Muscle layer of colon (tissue), 2 donors: ENCODE measurements at regions not wholly inside any gene's neighbourhood (a gene's known extent, or its start where the extent isn't known, plus 50 kb on each side); places are given as distances from the start of the nearest gene placed in this dataset.
"Not testable (repeated sequence)": the region's sequence is repeated elsewhere in the genome, so short reads cannot be mapped to it uniquely, and the experiment has no call there.

Experiments
- H3K27ac ChIP-seq: one replicate; pipeline ENCODE4 v1.7.0; 2013; ENCODE audit warnings: low read depth, mild to moderate bottlenecking, low read length, moderate library complexity
- H3K27me3 ChIP-seq, 2 donors: one replicate each; pipeline ENCODE4 v1.7.0; 2013; ENCODE audit warnings: low read length in 2 of 2, mild to moderate bottlenecking in 2 of 2; ENCODE audit not compliant: insufficient read depth in 2 of 2, control insufficient read depth in 1 of 2
- H3K36me3 ChIP-seq: one replicate; pipeline ENCODE4 v1.7.0; 2013; ENCODE audit warnings: mild to moderate bottlenecking, low read length; ENCODE audit not compliant: insufficient read depth
- H3K4me1 ChIP-seq: one replicate; pipeline ENCODE4 v1.7.0; 2013; ENCODE audit warnings: mild to moderate bottlenecking, low read length; ENCODE audit not compliant: insufficient read depth
- H3K4me3 ChIP-seq, 2 donors: one replicate each; pipeline ENCODE4 v1.7.0; 2013; ENCODE audit warnings: low read length in 2 of 2, low read depth in 1 of 2, mild to moderate bottlenecking in 1 of 2, moderate library complexity in 1 of 2
- H3K9ac ChIP-seq: one replicate; pipeline ENCODE4 v1.7.0; 2013; ENCODE audit warnings: low read length
- H3K9me3 ChIP-seq: one replicate; pipeline ENCODE4 v1.7.0; 2013; ENCODE audit warnings: mild to moderate bottlenecking, low read length
- donor health status: abdominal sarcoma.
- donor health status: Adenocarcinoma of cecum.

GRCh38 chr1:228940926-228941325 lies 205.6 kb downstream of the RHOU start:
- no peak overlapping the region for H3K9ac ChIP-seq
- no peak overlapping the region for H3K27ac ChIP-seq
- no peaks in the 10 kb centered on the region for H3K27me3 ChIP-seq
- no peak overlapping the region for H3K4me3 ChIP-seq
- no peaks in the 10 kb centered on the region for H3K9me3 ChIP-seq
- no peaks in the 10 kb centered on the region for H3K36me3 ChIP-seq
- H3K4me1 ChIP-seq = peaks cover 24% of the 10 kb centered on the region

- Histone ChIP-seq H3K4me1 (peaks cover 24% of the 10 kb centered on the region), H3K27ac (no peak overlapping the region), H3K27me3 (no peaks in the 10 kb centered on the region), H3K9me3 (no peaks in the 10 kb centered on the region), H3K36me3 (no peaks in the 10 kb centered on the region), H3K4me3 (no peak overlapping the region), H3K9ac (no peak overlapping the region)
Observed at GRCh38 chr1:228941666-228942065, 206.4 kb downstream of the RHOU start.

GRCh38 chr1:228943436-228943835 lies 208.2 kb downstream of the RHOU start:
- no peaks in the 10 kb centered on the region for H3K9me3 ChIP-seq
- H3K4me3 ChIP-seq = no peak overlapping the region
- no peaks in the 10 kb centered on the region for H3K36me3 ChIP-seq
- no peak overlapping the region for H3K9ac ChIP-seq
- no peak overlapping the region for H3K27ac ChIP-seq
- peaks cover 12% of the 10 kb centered on the region for H3K4me1 ChIP-seq
- H3K27me3 ChIP-seq = no peaks in the 10 kb centered on the region

GRCh38 chr1:228944296-228944695 lies 209.0 kb downstream of the RHOU start:
- Histone ChIP-seq H3K27ac (no peak overlapping the region), H3K9me3 (no peaks in the 10 kb centered on the region), H3K27me3 (no peaks in the 10 kb centered on the region), H3K4me3 (no peak overlapping the region), H3K9ac (no peak overlapping the region), H3K4me1 (peaks cover 10% of the 10 kb centered on the region), H3K36me3 (no peaks in the 10 kb centered on the region)

GRCh38 chr1:228944935-228945371 lies 209.7 kb downstream of the RHOU start:
- no peaks in the 10 kb centered on the region for H3K27me3 ChIP-seq
- no peaks in the 10 kb centered on the region for H3K9me3 ChIP-seq
- H3K4me1 ChIP-seq = peaks cover 10% of the 10 kb centered on the region
- no peak overlapping the region for H3K9ac ChIP-seq
- H3K27ac ChIP-seq = no peak overlapping the region
- H3K4me3 ChIP-seq = no peak overlapping the region
- no peaks in the 10 kb centered on the region for H3K36me3 ChIP-seq

DNA sequence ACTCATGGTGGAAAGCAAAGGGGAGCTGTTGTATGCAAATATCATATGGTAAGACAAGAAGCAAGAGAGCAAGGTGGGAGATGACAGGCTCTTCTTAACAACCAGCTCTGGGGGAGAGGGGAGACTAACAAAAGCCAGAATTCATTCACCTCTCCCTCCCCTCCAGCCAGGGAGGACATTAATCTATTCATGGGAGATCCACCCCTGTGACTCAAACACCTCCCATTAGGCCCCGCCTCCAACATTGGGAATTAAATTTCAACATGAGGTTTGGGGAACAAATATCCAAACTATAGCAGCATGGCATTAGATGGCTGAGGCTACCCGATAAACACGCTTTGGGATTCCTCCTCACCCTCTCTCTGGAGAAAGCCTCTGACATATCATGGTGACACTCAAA lies 210.6 kb downstream of the RHOU start:
- H3K36me3 ChIP-seq = no peaks in the 10 kb centered on the region
- H3K27me3 ChIP-seq = no peaks in the 10 kb centered on the region
- H3K9ac ChIP-seq = no peak overlapping the region
- H3K27ac ChIP-seq = no peak overlapping the region
- H3K4me3 ChIP-seq = no peak overlapping the region
- peaks cover 10% of the 10 kb centered on the region for H3K4me1 ChIP-seq
- H3K9me3 ChIP-seq = no peaks in the 10 kb centered on the region

DNA sequence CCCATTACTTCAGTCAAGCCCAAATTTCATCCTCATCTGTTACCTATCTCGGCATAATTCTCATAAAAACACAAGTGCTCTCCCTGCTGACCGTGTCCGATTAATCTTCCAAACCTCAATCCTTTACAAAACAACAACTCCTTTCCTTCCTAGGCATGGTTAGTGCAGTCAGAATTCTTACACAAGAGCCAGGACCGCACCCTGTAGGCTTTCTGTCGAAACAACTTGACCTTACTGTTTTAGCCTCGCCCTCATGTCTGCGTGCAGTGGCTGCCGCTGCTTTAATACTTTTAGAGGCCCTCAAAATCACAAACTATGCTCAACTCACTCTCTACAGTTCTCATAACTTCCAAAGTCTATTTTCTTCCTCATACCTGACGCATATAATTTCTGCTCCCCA lies 214.3 kb downstream of the RHOU start:
- H3K4me1 ChIP-seq, H3K9me3 ChIP-seq, H3K27ac ChIP-seq, H3K36me3 ChIP-seq, H3K27me3 ChIP-seq, H3K9ac ChIP-seq, H3K4me3 ChIP-seq: not testable (repeated sequence)

GRCh38 chr1:228953207-228953606 lies 217.9 kb downstream of the RHOU start:
- Histone ChIP-seq H3K9me3 (no peaks in the 10 kb centered on the region), H3K27me3 (no peaks in the 10 kb centered on the region), H3K4me1 (no peaks in the 10 kb centered on the region), H3K27ac (no peak overlapping the region), H3K36me3 (no peaks in the 10 kb centered on the region), H3K4me3 (no peak overlapping the region), H3K9ac (no peak overlapping the region)

- not testable (repeated sequence) for H3K9ac ChIP-seq, H3K36me3 ChIP-seq, H3K4me3 ChIP-seq, H3K4me1 ChIP-seq, H3K27ac ChIP-seq, H3K27me3 ChIP-seq, H3K9me3 ChIP-seq
Observed at GRCh38 chr1:228953808-228954207, 218.5 kb downstream of the RHOU start.

- H3K27ac ChIP-seq = no peak overlapping the region
- no peaks in the 10 kb centered on the region for H3K36me3 ChIP-seq
- H3K4me3 ChIP-seq = no peak overlapping the region
- no peaks in the 10 kb centered on the region for H3K9me3 ChIP-seq
- no peak overlapping the region for H3K9ac ChIP-seq
- no peaks in the 10 kb centered on the region for H3K27me3 ChIP-seq
- H3K4me1 ChIP-seq = no peaks in the 10 kb centered on the region
Observed at GRCh38 chr1:228955691-228956090, 220.4 kb downstream of the RHOU start.

DNA sequence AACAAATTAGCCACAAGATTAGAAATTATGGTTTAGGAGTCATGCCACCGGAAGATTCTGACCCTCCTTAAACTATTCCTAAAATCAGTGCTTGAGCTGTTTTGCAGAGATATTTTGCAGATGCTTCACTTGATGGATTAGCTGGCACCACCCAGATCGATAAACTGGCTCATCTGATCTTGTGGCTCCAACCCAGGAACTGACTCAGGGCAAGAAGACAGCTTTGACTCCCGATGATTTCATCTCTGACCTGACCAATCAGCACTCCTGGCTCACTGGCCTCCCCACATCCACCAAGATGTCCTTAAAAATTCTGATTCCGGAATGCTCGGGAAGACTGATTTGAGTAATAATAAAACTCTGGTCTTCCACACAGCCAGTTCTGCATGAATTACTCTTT lies 221.6 kb downstream of the RHOU start:
- H3K27me3 ChIP-seq = no peaks in the 10 kb centered on the region

DNA sequence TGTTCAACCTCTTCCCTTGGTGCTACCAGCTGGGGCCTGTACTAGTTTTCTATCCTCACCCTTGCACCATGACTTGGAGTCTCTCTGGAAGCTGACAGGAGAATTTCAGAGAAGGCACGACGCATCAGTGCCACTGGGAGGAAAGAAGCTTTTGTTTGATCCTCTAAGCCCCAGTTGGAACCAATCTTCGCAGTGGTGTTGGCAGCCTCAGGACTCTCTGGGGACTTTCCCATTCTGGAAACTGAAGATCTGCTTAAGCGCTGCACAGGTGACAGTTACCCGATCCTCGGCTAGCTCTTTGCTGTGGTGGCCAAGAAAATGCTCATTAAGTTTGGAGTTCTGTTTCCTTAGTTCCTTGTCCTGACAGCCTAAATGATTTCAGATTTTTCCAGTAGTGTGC lies 222.3 kb downstream of the RHOU start:
- H3K9ac ChIP-seq = no peak overlapping the region
- H3K9me3 ChIP-seq = no peaks in the 10 kb centered on the region
- no peak overlapping the region for H3K4me3 ChIP-seq

More for the DNA sequence above, 221.6 kb downstream of the RHOU start:
- Histone ChIP-seq H3K9me3 (no peaks in the 10 kb centered on the region), H3K27ac (no peak overlapping the region), H3K36me3 (no peaks in the 10 kb centered on the region), H3K4me3 (no peak overlapping the region), H3K9ac (no peak overlapping the region), H3K4me1 (no peaks in the 10 kb centered on the region)

More for the DNA sequence above, 222.3 kb downstream of the RHOU start:
- H3K27ac ChIP-seq = no peak overlapping the region
- H3K36me3 ChIP-seq = no peaks in the 10 kb centered on the region
- no peaks in the 10 kb centered on the region for H3K27me3 ChIP-seq
- H3K4me1 ChIP-seq = no peaks in the 10 kb centered on the region
